Sciatic nerve (tissue), 2 donors: ENCODE measurements at regions not wholly inside any gene's neighbourhood (a gene's known extent, or its start where the extent isn't known, plus 50 kb on each side); places are given as distances from the start of the nearest gene placed in this dataset.

Source experiments
- ATAC-seq: fragments of 200-7000 bp; cut with Tn5 transposase; one replicate; pipeline ENCODE4 v1.9.1; 2020; ENCODE audit warnings: mild to moderate bottlenecking, moderate library complexity
- DNase-seq: peaks from one replicate; pipeline ENCODE4 v3.0.0-alpha.2; 2020; ENCODE audit warnings: low spot score
- intact Hi-C: fragments of 100-400 bp; cut with DNase I; formaldehyde crosslinking; loops from one replicate; pipeline ENCODE4 v1.14.2; 2022
- donor health status: DM: no; HTN: no; CAD: no.
- donor health status: DM: no; HTN: no; CAD: no.

GRCh38 chr17:79508291-79508716 is 102.5 kb downstream of the RBFOX3 start:
- intact Hi-C loops = no loop called here
- DNase-seq (no peak), ATAC-seq (no peak)

- ATAC-seq = no peak
- DNase-seq = no peak
- intact Hi-C loops = no loop called here
Observed at GRCh38 chr17:79506955-79507354, 103.9 kb downstream of the RBFOX3 start.

GRCh38 chr17:79506150-79506870 is 104.5 kb downstream of the RBFOX3 start:
- ATAC-seq (no peak), DNase-seq (no peak)
- intact Hi-C loops = no loop called here

GRCh38 chr17:79505199-79505598 is 105.7 kb downstream of the RBFOX3 start:
- intact Hi-C loops = no loop called here
- DNase-seq (no peak), ATAC-seq (no peak)

GRCh38 chr17:79504181-79504605 is 106.7 kb downstream of the RBFOX3 start:
- no peak for ATAC-seq
- no peak for DNase-seq
- intact Hi-C loops = no loop called here

GRCh38 chr17:79503126-79503839 is 107.6 kb downstream of the RBFOX3 start:
- intact Hi-C loops = no loop called here
- ATAC-seq = no peak
- DNase-seq = no peak

GRCh38 chr17:79501910-79502309 is 108.9 kb downstream of the RBFOX3 start:
- no peak for DNase-seq
- no peak for ATAC-seq
- intact Hi-C loops = no loop called here

- peak; percentile 48 for ATAC-seq
- intact Hi-C loops = no loop called here
Observed at GRCh38 chr17:79500745-79501618, 109.9 kb downstream of the RBFOX3 start.

GRCh38 chr17:79498854-79499253 is 112.0 kb downstream of the RBFOX3 start:
- intact Hi-C loops = no loop called here
- no peak for DNase-seq
- ATAC-seq = no peak

More at GRCh38 chr17:79500745-79501618, 109.9 kb downstream of the RBFOX3 start:
- DNase-seq = no peak

- ATAC-seq (no peak), DNase-seq (no peak)
- intact Hi-C loops = no loop called here
Observed at GRCh38 chr17:79497777-79498348, 113.0 kb downstream of the RBFOX3 start.

GRCh38 chr17:79496422-79497005 is 114.3 kb downstream of the RBFOX3 start:
- ATAC-seq = no peak
- intact Hi-C loops = no loop called here
- no peak for DNase-seq

- DNase-seq (no peak), ATAC-seq (no peak)
- intact Hi-C loops = no loop called here
Observed at GRCh38 chr17:79495665-79496064, 115.2 kb downstream of the RBFOX3 start.

- intact Hi-C loops = no loop called here
- no peak for ATAC-seq
- no peak for DNase-seq
Observed at GRCh38 chr17:79491006-79491405, 119.8 kb downstream of the RBFOX3 start.

GRCh38 chr17:79490530-79490929 is 120.3 kb downstream of the RBFOX3 start:
- intact Hi-C loops = no loop called here
- DNase-seq (no peak), ATAC-seq (no peak)

- ATAC-seq = no peak
- intact Hi-C loops = no loop called here
- no peak for DNase-seq
Observed at GRCh38 chr17:79487149-79487548, 123.7 kb downstream of the RBFOX3 start.

- DNase-seq (no peak), ATAC-seq (no peak)
- intact Hi-C loops = no loop called here
Observed at GRCh38 chr17:79485991-79486390, 124.9 kb downstream of the RBFOX3 start.

- DNase-seq (no peak), ATAC-seq (no peak)
- intact Hi-C loops = no loop called here
Observed at GRCh38 chr17:79485419-79485985, 125.3 kb downstream of the RBFOX3 start.

GRCh38 chr17:79484600-79485418 is 126.0 kb downstream of the RBFOX3 start:
- DNase-seq (no peak), ATAC-seq (no peak)
- intact Hi-C loops = no loop called here
